C4-2B (cell line): ENCODE measurements at regions not wholly inside any gene's neighbourhood (a gene's known extent, or its start where the extent isn't known, plus 50 kb on each side); places are given as distances from the start of the nearest gene placed in this dataset.
"Not testable (repeated sequence)": the region's sequence is repeated elsewhere in the genome, so short reads cannot be mapped to it uniquely, and the experiment has no call there.

Source experiments
- CTCF ChIP-seq: fragments of 450-650 bp; conservative IDR thresholded peaks from 2 replicates; pipeline ENCODE4 v1.5.1; 2017; ENCODE audit warnings: mild to moderate bottlenecking
- ZFX ChIP-seq: fragments of 450-650 bp; IDR thresholded peaks from 2 replicates; pipeline ENCODE4 v1.6.1; 2017

GRCh38 chr3:87942256-87942655 is 116.5 kb downstream of the CGGBP1 start:
- TF ChIP-seq CTCF, ZFX: not testable (repeated sequence)
